GM06990 (cell line): ENCODE measurements at regions not wholly inside any gene's neighbourhood (a gene's known extent, or its start where the extent isn't known, plus 50 kb on each side); places are given as distances from the start of the nearest gene placed in this dataset.

Experiments
- DNase-seq: peaks from one replicate; pipeline ENCODE4 v3.0.0-alpha.2; 2011; ENCODE audit not compliant: insufficient read length; ENCODE audit errors: extremely low read depth
- H3K27me3 ChIP-seq: replicated peaks from 2 replicates; pipeline ENCODE4 v1.6.0; 2011; ENCODE audit warnings: low read length; ENCODE audit not compliant: control insufficient read depth, insufficient read depth
- H3K36me3 ChIP-seq: 2 replicates; pipeline ENCODE4 v1.5.1; 2011; ENCODE audit warnings: low read length; ENCODE audit not compliant: control insufficient read depth, insufficient read depth
- H3K4me3 ChIP-seq: replicated peaks from 2 replicates; pipeline ENCODE4 v1.5.1; 2011; ENCODE audit warnings: low read depth, mild to moderate bottlenecking, control low read depth, low read length
- CTCF ChIP-seq: IDR thresholded peaks from 2 replicates; pipeline ENCODE4 v1.5.1; 2011; ENCODE audit warnings: low read length, control low read depth, mild to moderate bottlenecking, inconsistent platforms; ENCODE audit not compliant: insufficient read depth, poor library complexity, severe bottlenecking

GRCh38 chr1:175865041-175865766 lies 121.8 kb upstream of the TNR start:
- Histone ChIP-seq H3K27me3 (no peaks in the 10 kb centered on the region; the same call in 1 of the 2 replicates), H3K4me3 (no peak overlapping the region), H3K36me3 (no peaks in the 10 kb centered on the region)
- TF ChIP-seq CTCF, result no peak
- DNase-seq, result no peak

GRCh38 chr1:175864625-175865024 lies 121.2 kb upstream of the TNR start:
- Histone ChIP-seq H3K4me3 (no peak overlapping the region), H3K36me3 (no peaks in the 10 kb centered on the region), H3K27me3 (no peaks in the 10 kb centered on the region; the same call in 1 of the 2 replicates)
- DNase-seq, result no peak
- no peak for TF ChIP-seq CTCF

- H3K4me3 ChIP-seq, result no peak overlapping the region
- no peaks in the 10 kb centered on the region for H3K36me3 ChIP-seq
- no peak for DNase-seq
- no peaks in the 10 kb centered on the region; the same call in 1 of the 2 replicates for H3K27me3 ChIP-seq
- no peak for TF ChIP-seq CTCF
Measured at GRCh38 chr1:175864183-175864582, 120.8 kb upstream of the TNR start.

- TF ChIP-seq CTCF, result no peak
- no peak overlapping the region for H3K4me3 ChIP-seq
- no peak for DNase-seq
- H3K36me3 ChIP-seq, result no peaks in the 10 kb centered on the region
- no peaks in the 10 kb centered on the region; the same call in 1 of the 2 replicates for H3K27me3 ChIP-seq
Measured at GRCh38 chr1:175863299-175864050, 120.1 kb upstream of the TNR start.

GRCh38 chr1:175862408-175862807 lies 119.0 kb upstream of the TNR start:
- H3K4me3 ChIP-seq, result no peak overlapping the region
- no peak for TF ChIP-seq CTCF
- no peaks in the 10 kb centered on the region for H3K27me3 ChIP-seq
- H3K36me3 ChIP-seq, result no peaks in the 10 kb centered on the region
- DNase-seq, result no peak
